PC-3 (cell line): ENCODE measurements at regions not wholly inside any gene's neighbourhood (a gene's known extent, or its start where the extent isn't known, plus 50 kb on each side); places are given as distances from the start of the nearest gene placed in this dataset.

Experiments
- ATAC-seq: fragments of 200-7000 bp; cut with Tn5 transposase; 2 replicates; pipeline ENCODE4 v1.9.1; 2020; ENCODE audit warnings: mild to moderate bottlenecking, moderate library complexity
- BruUV-seq: library from RNA; stranded (reverse); fragments of 400-500 nt; replicated peaks from 2 replicates; lab custom pipeline; 2021; lab: Mats Ljungman, UMichigan
- CTCF ChIA-PET: fragments of 300-600 bp; sonication (Branson Sonifier 250); formaldehyde crosslinking; loops from one replicate; lab custom pipeline; 2022; ENCODE audit warnings: antibody characterized with exemption; lab: Charles Lee
- POLR2A ChIA-PET: fragments of 300-600 bp; sonication (Branson Sonifier 250); formaldehyde crosslinking; loops from one replicate; lab custom pipeline; 2022; ENCODE audit warnings: antibody characterized with exemption; ENCODE audit not compliant: unreplicated experiment; lab: Charles Lee
- DNase-seq: peaks from one replicate; pipeline ENCODE4 v3.0.0-alpha.2; 2015
- H2AFZ ChIP-seq: fragments of 300-600 bp; sonication (generic); 2 replicates; pipeline ENCODE4 v1.6.0; 2016; ENCODE audit warnings: antibody characterized with exemption, low read length
- H3F3A ChIP-seq: fragments of 300-600 bp; sonication (generic); one replicate; pipeline ENCODE4 v1.6.0; 2017; ENCODE audit warnings: antibody characterized with exemption, low read length, control low read depth, mild to moderate bottlenecking; ENCODE audit not compliant: unreplicated experiment
- H3K27ac ChIP-seq: fragments of 300-600 bp; sonication (generic); 2 replicates; pipeline ENCODE4 v1.5.1; 2016; ENCODE audit warnings: mild to moderate bottlenecking, low read length
- H3K27me3 ChIP-seq: fragments of 300-600 bp; sonication (generic); 2 replicates; pipeline ENCODE4 v1.6.1; 2016; ENCODE audit warnings: low read length, mixed read lengths
- H3K36me3 ChIP-seq: fragments of 300-600 bp; sonication (generic); 2 replicates; pipeline ENCODE4 v1.6.1; 2016; ENCODE audit warnings: low read depth, mixed run types, low read length, mixed read lengths
- H3K4me1 ChIP-seq: fragments of 300-600 bp; sonication (generic); 2 replicates; pipeline ENCODE4 v1.5.1; 2016; ENCODE audit warnings: low read length; ENCODE audit not compliant: insufficient read depth
- H3K4me2 ChIP-seq: fragments of 300-600 bp; sonication (generic); 2 replicates; pipeline ENCODE4 v1.6.0; 2016; ENCODE audit warnings: low read length
- H3K4me3 ChIP-seq: fragments of 300-600 bp; sonication (generic); 2 replicates; pipeline ENCODE4 v1.5.1; 2016; ENCODE audit warnings: mild to moderate bottlenecking, low read length, mixed read lengths
- H3K79me2 ChIP-seq: fragments of 300-600 bp; sonication (generic); 2 replicates; pipeline ENCODE4 v1.6.1; 2017; ENCODE audit warnings: low read length, mixed read lengths
- H3K9ac ChIP-seq: fragments of 300-600 bp; sonication (generic); 2 replicates; pipeline ENCODE4 v1.6.0; 2016; ENCODE audit warnings: mild to moderate bottlenecking, low read length
- H3K9me2 ChIP-seq: fragments of 300-600 bp; sonication (generic); replicated peaks from 2 replicates; pipeline ENCODE4 v1.6.1; 2016; ENCODE audit warnings: mixed run types, low read length, mixed read lengths
- H3K9me3 ChIP-seq: fragments of 300-600 bp; sonication (generic); 2 replicates; pipeline ENCODE4 v1.6.1; 2016; ENCODE audit warnings: low read length, mixed read lengths
- H4K20me1 ChIP-seq: fragments of 300-600 bp; sonication (generic); 2 replicates; pipeline ENCODE4 v1.6.1; 2016; ENCODE audit warnings: low read length, mixed read lengths
- EZH2 ChIP-seq: fragments of 300-600 bp; sonication (generic); IDR thresholded peaks from one replicate; pipeline ENCODE4 v1.6.1; 2017; ENCODE audit warnings: antibody characterized with exemption, mild to moderate bottlenecking, low read length; ENCODE audit not compliant: unreplicated experiment
- EZH2phosphoT487 ChIP-seq: fragments of 300-600 bp; sonication (generic); IDR thresholded peaks from 2 replicates; pipeline ENCODE4 v1.6.1; 2018; ENCODE audit warnings: mild to moderate bottlenecking, antibody characterized with exemption, low read length, borderline replicate concordance
- intact Hi-C: fragments of 100-400 bp; cut with micrococcal nuclease; formaldehyde crosslinking; loops from 2 replicates; pipeline ENCODE4 v1.9.0; 2023
- TF ChIP-seq, protein P1 (sequence below): fragments of 300-600 bp; sonication (generic); conservative IDR thresholded peaks from 2 replicates; pipeline ENCODE4 v1.5.1; 2017; ENCODE audit warnings: antibody characterized with exemption, low read depth, mild to moderate bottlenecking, low read length

GRCh38 chr2:226531061-226531810 lies 268.4 kb downstream of the IRS1 start:
- DNase-seq, result no peak
- no peak for ATAC-seq
- CTCF ChIA-PET, result interaction anchor here (0.6 kb wide), 1 partner anchor 862 kb away, joined by 3 read pairs; no protein-coding TSS in a partner anchor
- Histone ChIP-seq H3F3A (no peaks in the 10 kb centered on the region), H3K4me2 (no peak overlapping the region), H3K9me3 (no peaks in the 10 kb centered on the region), H3K4me1 (no peaks in the 10 kb centered on the region), H3K9me2 (no peaks in the 10 kb centered on the region), H2AFZ (no peak overlapping the region), H3K27ac (no peak overlapping the region), H3K79me2 (no peaks in the 10 kb centered on the region), H3K36me3 (no peaks in the 10 kb centered on the region), H4K20me1 (no peaks in the 10 kb centered on the region), H3K27me3 (no peaks in the 10 kb centered on the region), H3K4me3 (no peak overlapping the region), H3K9ac (no peak overlapping the region)
- TF ChIP-seq EZH2phosphoT487, result no peak
- no peak for TF ChIP-seq EZH2
- TF ChIP-seq, protein P1, sequence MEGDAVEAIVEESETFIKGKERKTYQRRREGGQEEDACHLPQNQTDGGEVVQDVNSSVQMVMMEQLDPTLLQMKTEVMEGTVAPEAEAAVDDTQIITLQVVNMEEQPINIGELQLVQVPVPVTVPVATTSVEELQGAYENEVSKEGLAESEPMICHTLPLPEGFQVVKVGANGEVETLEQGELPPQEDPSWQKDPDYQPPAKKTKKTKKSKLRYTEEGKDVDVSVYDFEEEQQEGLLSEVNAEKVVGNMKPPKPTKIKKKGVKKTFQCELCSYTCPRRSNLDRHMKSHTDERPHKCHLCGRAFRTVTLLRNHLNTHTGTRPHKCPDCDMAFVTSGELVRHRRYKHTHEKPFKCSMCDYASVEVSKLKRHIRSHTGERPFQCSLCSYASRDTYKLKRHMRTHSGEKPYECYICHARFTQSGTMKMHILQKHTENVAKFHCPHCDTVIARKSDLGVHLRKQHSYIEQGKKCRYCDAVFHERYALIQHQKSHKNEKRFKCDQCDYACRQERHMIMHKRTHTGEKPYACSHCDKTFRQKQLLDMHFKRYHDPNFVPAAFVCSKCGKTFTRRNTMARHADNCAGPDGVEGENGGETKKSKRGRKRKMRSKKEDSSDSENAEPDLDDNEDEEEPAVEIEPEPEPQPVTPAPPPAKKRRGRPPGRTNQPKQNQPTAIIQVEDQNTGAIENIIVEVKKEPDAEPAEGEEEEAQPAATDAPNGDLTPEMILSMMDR, result no peak
- intact Hi-C loops, result no loop called here
- BruUV-seq, result no TSS peak
- POLR2A ChIA-PET, result no interaction called here

DNA sequence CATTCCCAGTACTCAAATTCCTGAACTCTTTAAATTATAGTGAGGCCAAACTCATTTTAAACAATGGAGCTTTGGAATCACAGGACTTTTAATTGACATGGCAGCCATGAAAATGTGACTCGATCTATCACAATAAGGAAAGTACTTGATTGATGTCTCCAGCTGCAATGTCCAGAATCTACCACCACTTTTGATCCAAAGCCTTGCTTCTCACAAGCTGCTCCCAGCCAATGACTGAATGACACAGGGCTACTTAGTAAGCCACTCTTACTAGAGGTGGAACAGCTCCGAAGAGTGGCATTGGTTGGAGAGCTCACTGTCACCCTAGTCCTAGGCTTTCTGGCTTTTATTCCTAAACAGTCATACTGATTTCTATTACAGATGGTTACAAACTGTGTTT lies 270.1 kb downstream of the IRS1 start:
- Histone ChIP-seq H2AFZ (no peak overlapping the region), H3K79me2 (no peaks in the 10 kb centered on the region), H3K9ac (no peak overlapping the region), H3K9me2 (no peaks in the 10 kb centered on the region), H3K4me3 (no peak overlapping the region), H3K9me3 (no peaks in the 10 kb centered on the region), H3K4me1 (no peaks in the 10 kb centered on the region), H3K36me3 (no peaks in the 10 kb centered on the region), H4K20me1 (no peaks in the 10 kb centered on the region), H3K27me3 (no peaks in the 10 kb centered on the region), H3K4me2 (no peak overlapping the region), H3K27ac (no peak overlapping the region), H3F3A (no peaks in the 10 kb centered on the region)
- CTCF ChIA-PET, result no interaction called here
- ATAC-seq (no peak), DNase-seq (no peak)
- intact Hi-C loops, result no loop called here
- TF ChIP-seq EZH2, result no peak
- no peak for TF ChIP-seq EZH2phosphoT487
- TF ChIP-seq, protein P1, result no peak
- BruUV-seq, result no TSS peak
- POLR2A ChIA-PET, result no interaction called here

DNA sequence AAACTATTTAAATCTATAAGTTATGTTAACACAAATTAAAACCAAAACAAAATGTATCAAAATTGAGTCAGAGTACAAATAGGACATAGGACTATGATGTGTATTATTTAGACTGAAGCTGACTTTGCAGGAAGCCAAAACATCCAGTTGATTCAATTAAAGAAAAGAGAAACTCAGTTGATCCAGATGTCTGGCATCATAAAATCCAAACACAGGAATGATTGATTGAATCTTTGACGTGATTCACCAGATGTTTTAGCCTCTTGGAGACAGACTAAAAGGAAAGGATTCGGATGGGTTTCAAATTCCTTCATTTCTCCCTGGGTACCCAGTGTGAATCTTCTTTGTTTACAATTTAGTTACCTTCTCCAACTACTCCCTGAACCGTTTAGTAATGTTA lies 272.9 kb downstream of the IRS1 start:
- H3K9me3 ChIP-seq, result no peaks in the 10 kb centered on the region
- POLR2A ChIA-PET, result no interaction called here
- intact Hi-C loops, result no loop called here
- ATAC-seq (no peak), DNase-seq (no peak)
- CTCF ChIA-PET, result no interaction called here
- TF ChIP-seq, protein P1, result no peak
- TF ChIP-seq EZH2 (no peak), EZH2phosphoT487 (no peak)
- H3F3A ChIP-seq, result no peaks in the 10 kb centered on the region
- H3K79me2 ChIP-seq, result no peaks in the 10 kb centered on the region
- H3K9me2 ChIP-seq, result no peaks in the 10 kb centered on the region
- BruUV-seq, result no TSS peak
- H3K27ac ChIP-seq, result no peak overlapping the region
- H3K9ac ChIP-seq, result no peak overlapping the region
- no peak overlapping the region for H3K4me2 ChIP-seq
- no peak overlapping the region for H2AFZ ChIP-seq
- no peaks in the 10 kb centered on the region for H3K27me3 ChIP-seq
- H4K20me1 ChIP-seq, result no peaks in the 10 kb centered on the region
- no peak overlapping the region for H3K4me3 ChIP-seq
- H3K4me1 ChIP-seq, result no peaks in the 10 kb centered on the region
- H3K36me3 ChIP-seq, result no peaks in the 10 kb centered on the region
